NT2/D1 (cell line): ENCODE measurements at regions not wholly inside any gene's neighbourhood (a gene's known extent, or its start where the extent isn't known, plus 50 kb on each side); places are given as distances from the start of the nearest gene placed in this dataset.
"Not testable (repeated sequence)": the region's sequence is repeated elsewhere in the genome, so short reads cannot be mapped to it uniquely, and the experiment has no call there.

Experiments used
- SUZ12 ChIP-seq: IDR thresholded peaks from 2 replicates; pipeline ENCODE4 v1.6.1; 2011; ENCODE audit not compliant: insufficient read length, insufficient read depth; ENCODE audit errors: extremely low read depth
- YY1 ChIP-seq: IDR thresholded peaks from 2 replicates; pipeline ENCODE4 v1.6.1; 2011; ENCODE audit not compliant: insufficient read length, insufficient read depth
- ZNF274 ChIP-seq: IDR thresholded peaks from 2 replicates; pipeline ENCODE4 v1.6.1; 2011; ENCODE audit warnings: mild to moderate bottlenecking, low read depth, low read length

- TF ChIP-seq ZNF274, YY1, SUZ12: not testable (repeated sequence)
Observed at GRCh38 chr5:104316676-104317075, 754.1 kb upstream of the NUDT12 start.
